ENCODE measurements at regions not wholly inside any gene's neighbourhood (a gene's known extent, or its start where the extent isn't known, plus 50 kb on each side); places are given as distances from the start of the nearest gene placed in this dataset.

DNA sequence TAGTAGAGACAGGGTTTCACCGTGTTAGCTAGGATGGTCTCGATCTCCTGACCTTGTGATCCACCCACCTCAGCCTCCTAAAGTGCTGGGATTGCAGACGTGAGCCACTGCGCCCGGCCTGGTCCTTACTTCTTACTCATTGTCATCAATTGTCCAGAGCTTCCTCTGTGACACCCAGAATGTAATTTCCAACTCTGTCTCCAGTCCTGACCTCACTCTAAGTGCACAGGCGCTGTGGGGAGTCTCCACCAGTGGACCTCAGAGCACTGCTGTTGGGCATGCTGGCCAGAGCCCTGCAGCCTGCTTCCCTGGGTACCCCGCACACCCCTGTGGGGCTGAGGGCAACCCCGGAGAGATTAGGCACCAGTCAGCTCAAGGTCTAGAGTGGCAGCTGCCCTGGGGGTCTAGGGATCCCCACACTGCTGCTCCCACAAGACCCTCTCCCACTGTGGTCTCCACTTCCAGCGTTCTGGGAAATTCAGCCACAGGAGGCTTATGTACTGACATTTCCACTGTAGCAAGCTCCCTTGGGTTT is 1140.3 kb downstream of the TBC1D22A start:
- TF ChIP-seq, protein P1, sequence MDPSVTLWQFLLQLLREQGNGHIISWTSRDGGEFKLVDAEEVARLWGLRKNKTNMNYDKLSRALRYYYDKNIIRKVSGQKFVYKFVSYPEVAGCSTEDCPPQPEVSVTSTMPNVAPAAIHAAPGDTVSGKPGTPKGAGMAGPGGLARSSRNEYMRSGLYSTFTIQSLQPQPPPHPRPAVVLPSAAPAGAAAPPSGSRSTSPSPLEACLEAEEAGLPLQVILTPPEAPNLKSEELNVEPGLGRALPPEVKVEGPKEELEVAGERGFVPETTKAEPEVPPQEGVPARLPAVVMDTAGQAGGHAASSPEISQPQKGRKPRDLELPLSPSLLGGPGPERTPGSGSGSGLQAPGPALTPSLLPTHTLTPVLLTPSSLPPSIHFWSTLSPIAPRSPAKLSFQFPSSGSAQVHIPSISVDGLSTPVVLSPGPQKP (IDR thresholded peaks at IDR 0.05; ENCODE audit: borderline replicate concordance, low read depth, low read length), result no peak
- TF ChIP-seq, protein P2, sequence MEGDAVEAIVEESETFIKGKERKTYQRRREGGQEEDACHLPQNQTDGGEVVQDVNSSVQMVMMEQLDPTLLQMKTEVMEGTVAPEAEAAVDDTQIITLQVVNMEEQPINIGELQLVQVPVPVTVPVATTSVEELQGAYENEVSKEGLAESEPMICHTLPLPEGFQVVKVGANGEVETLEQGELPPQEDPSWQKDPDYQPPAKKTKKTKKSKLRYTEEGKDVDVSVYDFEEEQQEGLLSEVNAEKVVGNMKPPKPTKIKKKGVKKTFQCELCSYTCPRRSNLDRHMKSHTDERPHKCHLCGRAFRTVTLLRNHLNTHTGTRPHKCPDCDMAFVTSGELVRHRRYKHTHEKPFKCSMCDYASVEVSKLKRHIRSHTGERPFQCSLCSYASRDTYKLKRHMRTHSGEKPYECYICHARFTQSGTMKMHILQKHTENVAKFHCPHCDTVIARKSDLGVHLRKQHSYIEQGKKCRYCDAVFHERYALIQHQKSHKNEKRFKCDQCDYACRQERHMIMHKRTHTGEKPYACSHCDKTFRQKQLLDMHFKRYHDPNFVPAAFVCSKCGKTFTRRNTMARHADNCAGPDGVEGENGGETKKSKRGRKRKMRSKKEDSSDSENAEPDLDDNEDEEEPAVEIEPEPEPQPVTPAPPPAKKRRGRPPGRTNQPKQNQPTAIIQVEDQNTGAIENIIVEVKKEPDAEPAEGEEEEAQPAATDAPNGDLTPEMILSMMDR (conservative IDR thresholded peaks at IDR 0.05; ENCODE audit: low read depth, low read length), result no peak
- TF ChIP-seq MXI1 (IDR thresholded peaks at IDR 0.05; ENCODE audit: borderline replicate concordance, low read depth, low read length), result no peak
- no peak for TF ChIP-seq POLR2A (IDR thresholded peaks at IDR 0.05; ENCODE audit: low read depth, low read length)
- TF ChIP-seq SMC3 (IDR thresholded peaks at IDR 0.05; ENCODE audit: low read depth, low read length), result no peak
- no peak for TF ChIP-seq CHD1 (IDR thresholded peaks at IDR 0.05; ENCODE audit: low read depth, low read length)
- no peak for TF ChIP-seq FOS (IDR thresholded peaks at IDR 0.05; ENCODE audit: low read depth, low read length)

Data from IMR-90 (cell line).